ENCODE measurements at regions not wholly inside any gene's neighbourhood (a gene's known extent, or its start where the extent isn't known, plus 50 kb on each side); places are given as distances from the start of the nearest gene placed in this dataset.

GRCh38 chr13:103250071-103250470 is 183.9 kb upstream of the SLC10A2 start:
- DNase-seq, result no peak

GRCh38 chr13:103246581-103247200 is 180.5 kb upstream of the SLC10A2 start:
- DNase-seq, result no peak

GRCh38 chr13:103243495-103243894 is 177.3 kb upstream of the SLC10A2 start:
- no peak for DNase-seq

- no peak for DNase-seq
Observed at GRCh38 chr13:103238441-103238840, 172.2 kb upstream of the SLC10A2 start.

- no peak for DNase-seq
Observed at GRCh38 chr13:103236213-103236612, 170.0 kb upstream of the SLC10A2 start.

GRCh38 chr13:103229674-103230073 is 163.5 kb upstream of the SLC10A2 start:
- DNase-seq, result no peak

- no peak for DNase-seq
Observed at GRCh38 chr13:103224804-103225203, 158.6 kb upstream of the SLC10A2 start.

GRCh38 chr13:103222683-103223082 is 156.5 kb upstream of the SLC10A2 start:
- no peak for DNase-seq

- no peak for DNase-seq
Observed at GRCh38 chr13:103218253-103218652, 152.0 kb upstream of the SLC10A2 start.

- DNase-seq, result no peak
Observed at GRCh38 chr13:103213152-103213551, 146.9 kb upstream of the SLC10A2 start.

GRCh38 chr13:103210348-103210747 is 144.1 kb upstream of the SLC10A2 start:
- DNase-seq, result no peak

GRCh38 chr13:103203735-103204330 is 137.6 kb upstream of the SLC10A2 start:
- DNase-seq, result no peak

GRCh38 chr13:103200118-103200885 is 134.1 kb upstream of the SLC10A2 start:
- DNase-seq, result no peak

GRCh38 chr13:103199380-103200088 is 133.3 kb upstream of the SLC10A2 start:
- DNase-seq, result no peak

- DNase-seq, result no peak
Observed at GRCh38 chr13:103196356-103196755, 130.1 kb upstream of the SLC10A2 start.

- DNase-seq, result no peak
Observed at GRCh38 chr13:103195762-103196161, 129.5 kb upstream of the SLC10A2 start.

GRCh38 chr13:103194871-103195270 is 128.7 kb upstream of the SLC10A2 start:
- no peak for DNase-seq

GRCh38 chr13:103192511-103193135 is 126.4 kb upstream of the SLC10A2 start:
- DNase-seq, result no peak

GRCh38 chr13:103190841-103191240 is 124.6 kb upstream of the SLC10A2 start:
- no peak for DNase-seq

GRCh38 chr13:103188713-103189326 is 122.6 kb upstream of the SLC10A2 start:
- no peak for DNase-seq

- no peak for DNase-seq
Observed at GRCh38 chr13:103187721-103188156, 121.5 kb upstream of the SLC10A2 start.

GRCh38 chr13:103184413-103184812 is 118.2 kb upstream of the SLC10A2 start:
- no peak for DNase-seq
